ENCODE measurements at regions not wholly inside any gene's neighbourhood (a gene's known extent, or its start where the extent isn't known, plus 50 kb on each side); places are given as distances from the start of the nearest gene placed in this dataset.

- intact Hi-C loops (cut with DNase I; ENCODE audit: low total_unique reads), result no loop called here
- H3K36me3 ChIP-seq, result no peaks in the 10 kb centered on the region
- no peak for DNase-seq (ENCODE audit: low spot score in 2 of 2)
- no peaks in the 10 kb centered on the region for H3K4me1 ChIP-seq
- H3K9me3 ChIP-seq, result no peaks in the 10 kb centered on the region
- no peaks in the 10 kb centered on the region for H3K27me3 ChIP-seq
- TF ChIP-seq POLR2A (IDR thresholded peaks at IDR 0.05) (no peak), POLR2AphosphoS5 (IDR thresholded peaks at IDR 0.05) (no peak), CTCF (IDR thresholded peaks at IDR 0.05) (no peak)
- no peak overlapping the region for H3K4me3 ChIP-seq
- H3K27ac ChIP-seq, result no peak overlapping the region
Measured at GRCh38 chr2:58410549-58410948, 169.4 kb upstream of the FANCL start.

GRCh38 chr2:58407487-58407886 lies 166.4 kb upstream of the FANCL start:
- Histone ChIP-seq H3K4me3 (no peak overlapping the region), H3K27me3 (no peaks in the 10 kb centered on the region), H3K36me3 (no peaks in the 10 kb centered on the region), H3K27ac (no peak overlapping the region), H3K4me1 (no peaks in the 10 kb centered on the region), H3K9me3 (no peaks in the 10 kb centered on the region)
- DNase-seq (ENCODE audit: low spot score in 2 of 2), result no peak
- TF ChIP-seq POLR2A (IDR thresholded peaks at IDR 0.05) (no peak), CTCF (IDR thresholded peaks at IDR 0.05) (no peak), POLR2AphosphoS5 (IDR thresholded peaks at IDR 0.05) (no peak)
- intact Hi-C loops (cut with DNase I; ENCODE audit: low total_unique reads), result loop anchor here (5.0 kb wide), 1 partner anchor 1115 kb away; no protein-coding TSS in a partner anchor

- DNase-seq (ENCODE audit: low spot score in 2 of 2), result no peak
- H3K4me1 ChIP-seq, result no peaks in the 10 kb centered on the region
- H3K27ac ChIP-seq, result no peak overlapping the region
- intact Hi-C loops (cut with DNase I; ENCODE audit: low total_unique reads), result loop anchor here (5.0 kb wide), 1 partner anchor 1117 kb away; no protein-coding TSS in a partner anchor
- H3K9me3 ChIP-seq, result no peaks in the 10 kb centered on the region
- H3K36me3 ChIP-seq, result no peaks in the 10 kb centered on the region
- H3K4me3 ChIP-seq, result no peak overlapping the region
- no peaks in the 10 kb centered on the region for H3K27me3 ChIP-seq
- no peak for TF ChIP-seq POLR2A (IDR thresholded peaks at IDR 0.05)
- no peak for TF ChIP-seq POLR2AphosphoS5 (IDR thresholded peaks at IDR 0.05)
- TF ChIP-seq CTCF (IDR thresholded peaks at IDR 0.05), result no peak
Measured at GRCh38 chr2:58405341-58405740, 164.2 kb upstream of the FANCL start.

GRCh38 chr2:58401936-58402335 lies 160.8 kb upstream of the FANCL start:
- H3K4me1 ChIP-seq, result no peaks in the 10 kb centered on the region
- H3K27me3 ChIP-seq, result no peaks in the 10 kb centered on the region
- H3K4me3 ChIP-seq, result no peak overlapping the region
- TF ChIP-seq POLR2A (IDR thresholded peaks at IDR 0.05), result no peak
- TF ChIP-seq POLR2AphosphoS5 (IDR thresholded peaks at IDR 0.05), result no peak
- TF ChIP-seq CTCF (IDR thresholded peaks at IDR 0.05), result no peak
- intact Hi-C loops (cut with DNase I; ENCODE audit: low total_unique reads), result no loop called here
- H3K9me3 ChIP-seq, result no peaks in the 10 kb centered on the region
- no peak for DNase-seq (ENCODE audit: low spot score in 2 of 2)
- H3K36me3 ChIP-seq, result no peaks in the 10 kb centered on the region
- no peak overlapping the region for H3K27ac ChIP-seq

GRCh38 chr2:58398406-58398805 lies 157.3 kb upstream of the FANCL start:
- no peak overlapping the region for H3K27ac ChIP-seq
- no peak overlapping the region for H3K4me3 ChIP-seq
- H3K36me3 ChIP-seq, result no peaks in the 10 kb centered on the region
- H3K9me3 ChIP-seq, result no peaks in the 10 kb centered on the region
- H3K4me1 ChIP-seq, result no peaks in the 10 kb centered on the region
- intact Hi-C loops (cut with DNase I; ENCODE audit: low total_unique reads), result no loop called here
- TF ChIP-seq POLR2AphosphoS5 (IDR thresholded peaks at IDR 0.05), result no peak
- no peak for TF ChIP-seq CTCF (IDR thresholded peaks at IDR 0.05)
- TF ChIP-seq POLR2A (IDR thresholded peaks at IDR 0.05), result no peak
- no peak for DNase-seq (ENCODE audit: low spot score in 2 of 2)
- no peaks in the 10 kb centered on the region for H3K27me3 ChIP-seq
